ENCODE measurements at regions not wholly inside any gene's neighbourhood (a gene's known extent, or its start where the extent isn't known, plus 50 kb on each side); places are given as distances from the start of the nearest gene placed in this dataset.

GRCh38 chr15:98155356-98155755 is 194.9 kb downstream of the ARRDC4 start:
- no peak overlapping the region for H3K4me3 ChIP-seq (ENCODE audit: low read length)
- no peak for DNase-seq (ENCODE audit: low read depth, low spot score)
- H3K4me1 ChIP-seq (ENCODE audit: control insufficient read depth, insufficient read depth, low read length), result no peaks in the 10 kb centered on the region

GRCh38 chr15:98160236-98160635 is 199.7 kb downstream of the ARRDC4 start:
- WGBS (ENCODE audit: insufficient coverage, insufficient read length), result no CpG with 5 or more reads among the region's 8 CpGs
- DNase-seq (ENCODE audit: low read depth, low spot score), result no peak
- H3K27me3 ChIP-seq (ENCODE audit: control insufficient read depth, insufficient read depth, low read length), result no peaks in the 10 kb centered on the region
- H3K4me1 ChIP-seq (ENCODE audit: control insufficient read depth, insufficient read depth, low read length), result 0 out of 2 replicates have a peak, but pooled peaks cover 2% of the 10 kb centered on the region
- H3K27ac ChIP-seq (ENCODE audit: low read length), result no peak overlapping the region
- no peaks in the 10 kb centered on the region for H3K9me3 ChIP-seq (ENCODE audit: control insufficient read depth, insufficient read depth, low read length)
- no peak overlapping the region for H3K4me3 ChIP-seq (ENCODE audit: low read length)
- H3K36me3 ChIP-seq (ENCODE audit: control insufficient read depth, insufficient read depth, low read length), result no peaks in the 10 kb centered on the region

More at GRCh38 chr15:98155356-98155755, 194.9 kb downstream of the ARRDC4 start:
- Histone ChIP-seq H3K9me3 (ENCODE audit: control insufficient read depth, insufficient read depth, low read length) (no peaks in the 10 kb centered on the region), H3K27me3 (ENCODE audit: control insufficient read depth, insufficient read depth, low read length) (no peaks in the 10 kb centered on the region), H3K27ac (ENCODE audit: low read length) (no peak overlapping the region), H3K36me3 (ENCODE audit: control insufficient read depth, insufficient read depth, low read length) (no peaks in the 10 kb centered on the region)
- no CpG with 5 or more reads among the region's 1 CpG for WGBS (ENCODE audit: insufficient coverage, insufficient read length)

- no peaks in the 10 kb centered on the region for H3K27me3 ChIP-seq (ENCODE audit: control insufficient read depth, insufficient read depth, low read length)
- H3K27ac ChIP-seq (ENCODE audit: low read length), result no peak overlapping the region
- no peak for DNase-seq (ENCODE audit: low read depth, low spot score)
- H3K9me3 ChIP-seq (ENCODE audit: control insufficient read depth, insufficient read depth, low read length), result no peaks in the 10 kb centered on the region
- H3K4me1 ChIP-seq (ENCODE audit: control insufficient read depth, insufficient read depth, low read length), result 0 out of 2 replicates have a peak, but pooled peaks cover 2% of the 10 kb centered on the region
- H3K4me3 ChIP-seq (ENCODE audit: low read length), result no peak overlapping the region
- no CpG with 5 or more reads among the region's 23 CpGs for WGBS (ENCODE audit: insufficient coverage, insufficient read length)
- H3K36me3 ChIP-seq (ENCODE audit: control insufficient read depth, insufficient read depth, low read length), result no peaks in the 10 kb centered on the region
Measured at GRCh38 chr15:98163319-98164045, 203.0 kb downstream of the ARRDC4 start.

GRCh38 chr15:98164571-98164970 is 204.1 kb downstream of the ARRDC4 start:
- Histone ChIP-seq H3K27me3 (ENCODE audit: control insufficient read depth, insufficient read depth, low read length) (no peaks in the 10 kb centered on the region), H3K4me3 (ENCODE audit: low read length) (no peak overlapping the region), H3K36me3 (ENCODE audit: control insufficient read depth, insufficient read depth, low read length) (no peaks in the 10 kb centered on the region), H3K4me1 (ENCODE audit: control insufficient read depth, insufficient read depth, low read length) (0 out of 2 replicates have a peak, but pooled peaks cover 2% of the 10 kb centered on the region), H3K9me3 (ENCODE audit: control insufficient read depth, insufficient read depth, low read length) (no peaks in the 10 kb centered on the region), H3K27ac (ENCODE audit: low read length) (no peak overlapping the region)
- no peak for DNase-seq (ENCODE audit: low read depth, low spot score)
- no CpG with 5 or more reads among the region's 1 CpG for WGBS (ENCODE audit: insufficient coverage, insufficient read length)

GRCh38 chr15:98164986-98165385 is 204.5 kb downstream of the ARRDC4 start:
- H3K27ac ChIP-seq (ENCODE audit: low read length), result no peak overlapping the region
- no peaks in the 10 kb centered on the region for H3K9me3 ChIP-seq (ENCODE audit: control insufficient read depth, insufficient read depth, low read length)
- H3K36me3 ChIP-seq (ENCODE audit: control insufficient read depth, insufficient read depth, low read length), result no peaks in the 10 kb centered on the region
- no peaks in the 10 kb centered on the region for H3K27me3 ChIP-seq (ENCODE audit: control insufficient read depth, insufficient read depth, low read length)
- no peak for DNase-seq (ENCODE audit: low read depth, low spot score)
- no CpG with 5 or more reads among the region's 6 CpGs for WGBS (ENCODE audit: insufficient coverage, insufficient read length)
- no peak overlapping the region for H3K4me3 ChIP-seq (ENCODE audit: low read length)
- H3K4me1 ChIP-seq (ENCODE audit: control insufficient read depth, insufficient read depth, low read length), result 0 out of 2 replicates have a peak, but pooled peaks cover 2% of the 10 kb centered on the region

GRCh38 chr15:98167722-98168268 is 207.3 kb downstream of the ARRDC4 start:
- DNase-seq (ENCODE audit: low read depth, low spot score), result no peak
- WGBS (ENCODE audit: insufficient coverage, insufficient read length), result no CpG with 5 or more reads among the region's 4 CpGs
- Histone ChIP-seq H3K36me3 (ENCODE audit: control insufficient read depth, insufficient read depth, low read length) (no peaks in the 10 kb centered on the region), H3K4me3 (ENCODE audit: low read length) (no peak overlapping the region), H3K4me1 (ENCODE audit: control insufficient read depth, insufficient read depth, low read length) (0 out of 2 replicates have a peak, but pooled peaks cover 2% of the 10 kb centered on the region), H3K27me3 (ENCODE audit: control insufficient read depth, insufficient read depth, low read length) (no peaks in the 10 kb centered on the region), H3K9me3 (ENCODE audit: control insufficient read depth, insufficient read depth, low read length) (no peaks in the 10 kb centered on the region), H3K27ac (ENCODE audit: low read length) (no peak overlapping the region)

- no CpG with 5 or more reads among the region's 9 CpGs for WGBS (ENCODE audit: insufficient coverage, insufficient read length)
- no peaks in the 10 kb centered on the region for H3K36me3 ChIP-seq (ENCODE audit: control insufficient read depth, insufficient read depth, low read length)
- H3K27ac ChIP-seq (ENCODE audit: low read length), result no peak overlapping the region
- DNase-seq (ENCODE audit: low read depth, low spot score), result no peak
- H3K4me3 ChIP-seq (ENCODE audit: low read length), result no peak overlapping the region
- no peaks in the 10 kb centered on the region for H3K9me3 ChIP-seq (ENCODE audit: control insufficient read depth, insufficient read depth, low read length)
- no peaks in the 10 kb centered on the region for H3K27me3 ChIP-seq (ENCODE audit: control insufficient read depth, insufficient read depth, low read length)
- 0 out of 2 replicates have a peak, but pooled peaks cover 2% of the 10 kb centered on the region for H3K4me1 ChIP-seq (ENCODE audit: control insufficient read depth, insufficient read depth, low read length)
Measured at GRCh38 chr15:98169551-98169950, 209.0 kb downstream of the ARRDC4 start.

GRCh38 chr15:98174286-98174685 is 213.8 kb downstream of the ARRDC4 start:
- no peak overlapping the region for H3K27ac ChIP-seq (ENCODE audit: low read length)
- WGBS (ENCODE audit: insufficient coverage, insufficient read length), result no CpG with 5 or more reads among the region's 3 CpGs
- no peaks in the 10 kb centered on the region for H3K27me3 ChIP-seq (ENCODE audit: control insufficient read depth, insufficient read depth, low read length)
- no peaks in the 10 kb centered on the region for H3K4me1 ChIP-seq (ENCODE audit: control insufficient read depth, insufficient read depth, low read length)
- no peaks in the 10 kb centered on the region for H3K36me3 ChIP-seq (ENCODE audit: control insufficient read depth, insufficient read depth, low read length)
- no peak for DNase-seq (ENCODE audit: low read depth, low spot score)
- H3K4me3 ChIP-seq (ENCODE audit: low read length), result no peak overlapping the region
- H3K9me3 ChIP-seq (ENCODE audit: control insufficient read depth, insufficient read depth, low read length), result no peaks in the 10 kb centered on the region

GRCh38 chr15:98174841-98175240 is 214.3 kb downstream of the ARRDC4 start:
- Histone ChIP-seq H3K27ac (ENCODE audit: low read length) (no peak overlapping the region), H3K4me1 (ENCODE audit: control insufficient read depth, insufficient read depth, low read length) (no peaks in the 10 kb centered on the region), H3K36me3 (ENCODE audit: control insufficient read depth, insufficient read depth, low read length) (no peaks in the 10 kb centered on the region), H3K9me3 (ENCODE audit: control insufficient read depth, insufficient read depth, low read length) (no peaks in the 10 kb centered on the region), H3K4me3 (ENCODE audit: low read length) (no peak overlapping the region), H3K27me3 (ENCODE audit: control insufficient read depth, insufficient read depth, low read length) (no peaks in the 10 kb centered on the region)
- no CpG with 5 or more reads among the region's 3 CpGs for WGBS (ENCODE audit: insufficient coverage, insufficient read length)
- DNase-seq (ENCODE audit: low read depth, low spot score), result no peak

- DNase-seq (ENCODE audit: low read depth, low spot score), result peak; percentile 52
- WGBS (ENCODE audit: insufficient coverage, insufficient read length), result no CpG with 5 or more reads among the region's 9 CpGs
Measured at GRCh38 chr15:98177966-98178592, 217.6 kb downstream of the ARRDC4 start.

More at GRCh38 chr15:98177966-98178592, 217.6 kb downstream of the ARRDC4 start:
- Histone ChIP-seq H3K9me3 (ENCODE audit: control insufficient read depth, insufficient read depth, low read length) (no peaks in the 10 kb centered on the region), H3K27ac (ENCODE audit: low read length) (no peak overlapping the region), H3K4me1 (ENCODE audit: control insufficient read depth, insufficient read depth, low read length) (no peaks in the 10 kb centered on the region), H3K4me3 (ENCODE audit: low read length) (no peak overlapping the region), H3K36me3 (ENCODE audit: control insufficient read depth, insufficient read depth, low read length) (no peaks in the 10 kb centered on the region), H3K27me3 (ENCODE audit: control insufficient read depth, insufficient read depth, low read length) (no peaks in the 10 kb centered on the region)
